SK-N-SH (cell line): ENCODE measurements at regions not wholly inside any gene's neighbourhood (a gene's known extent, or its start where the extent isn't known, plus 50 kb on each side); places are given as distances from the start of the nearest gene placed in this dataset.

ENCODE experiments used
- CTCF ChIA-PET: fragments of 300-600, 350-600 bp; formaldehyde crosslinking; extraction: SDS; loops from one replicate; lab custom pipeline; 2021; lab: Yijun Ruan, JAX
- POLR2A ChIA-PET: fragments of 350-600 bp; sonication (Branson Sonifier 250); formaldehyde crosslinking; extraction: SDS; loops from one replicate; lab custom pipeline; 2020; ENCODE audit warnings: antibody characterized with exemption, inconsistent platforms; lab: Yijun Ruan, JAX
- DNase-seq: peaks from one replicate; pipeline ENCODE4 v3.0.0; 2012
- H2AFZ ChIP-seq: fragments of 200-600 bp; sonication (generic); 2 replicates; pipeline ENCODE4 v1.8.1; 2016; ENCODE audit warnings: antibody characterized with exemption, mild to moderate bottlenecking, low read depth
- H3F3A ChIP-seq: fragments of 200-600 bp; sonication (generic); replicated peaks from 2 replicates; pipeline ENCODE3; 2016; ENCODE audit warnings: antibody characterized with exemption, mild to moderate bottlenecking; ENCODE audit not compliant: insufficient read depth
- H3K27ac ChIP-seq, 2 experiments: fragments of 200-500 bp in 1 of 2; fragments of 200-600 bp in 1 of 2; sonication (Bioruptor generic) in 1 of 2; sonication (generic), shearing (Covaris generic) in 1 of 2; 2 replicates each; pipeline versions ENCODE4 v1.5.1 to v1.6.1; 2014 to 2016; ENCODE audit warnings: low read depth in 2 of 2, inconsistent platforms in 1 of 2, low read length in 1 of 2, mild to moderate bottlenecking in 1 of 2, mixed read lengths in 1 of 2
- H3K27me3 ChIP-seq: fragments of 200-600 bp; sonication (generic), shearing (Covaris generic); 2 replicates; pipeline ENCODE4 v1.6.1; 2016; ENCODE audit warnings: mixed run types; ENCODE audit not compliant: insufficient read depth
- H3K36me3 ChIP-seq, 2 experiments: fragments of 200-500 bp in 1 of 2; fragments of 200-600 bp in 1 of 2; sonication (Bioruptor generic) in 1 of 2; sonication (generic) in 1 of 2; replicated peaks in 1 of 2; 2 replicates each; pipeline versions ENCODE3 to v1.5.1; 2014 to 2016; ENCODE audit warnings: low read length in 1 of 2, mild to moderate bottlenecking in 1 of 2; ENCODE audit not compliant: insufficient read depth in 2 of 2, control insufficient read depth in 1 of 2
- H3K4me1 ChIP-seq, 2 experiments: fragments of 200-500 bp in 1 of 2; fragments of 200-600 bp in 1 of 2; sonication (Bioruptor generic) in 1 of 2; sonication (generic), shearing (Covaris generic) in 1 of 2; 2 replicates each; pipeline versions ENCODE4 v1.5.1 to v1.6.1; 2014 to 2016; ENCODE audit warnings: low read depth in 1 of 2, low read length in 1 of 2, mixed run types in 1 of 2; ENCODE audit not compliant: insufficient read depth in 2 of 2, control insufficient read depth in 1 of 2
- H3K4me2 ChIP-seq: fragments of 200-600 bp; sonication (generic), shearing (Covaris generic); 2 replicates; pipeline ENCODE4 v1.6.1; 2017; ENCODE audit warnings: mixed run types
- H3K4me3 ChIP-seq, 2 experiments: fragments of 200-500 bp in 1 of 2; fragments of 200-600 bp in 1 of 2; sonication (Bioruptor generic) in 1 of 2; sonication (generic), shearing (Covaris generic) in 1 of 2; 2 replicates each; pipeline versions ENCODE4 v1.5.1 to v1.8.1; 2014 to 2016; ENCODE audit warnings: low read depth in 2 of 2, inconsistent platforms in 1 of 2, low read length in 1 of 2, mild to moderate bottlenecking in 1 of 2, mixed read lengths in 1 of 2, moderate library complexity in 1 of 2
- H3K79me2 ChIP-seq: fragments of 200-600 bp; sonication (generic); 2 replicates; pipeline ENCODE4 v1.8.1; 2017; ENCODE audit warnings: mild to moderate bottlenecking; ENCODE audit not compliant: insufficient read depth
- H3K9ac ChIP-seq: fragments of 200-600 bp; sonication (generic); 2 replicates; pipeline ENCODE4 v1.6.1; 2017; ENCODE audit warnings: mixed run types
- H3K9me2 ChIP-seq: fragments of 200-600 bp; sonication (generic); 2 replicates; pipeline ENCODE4 v1.6.1; 2017; ENCODE audit warnings: mixed run types
- H3K9me3 ChIP-seq: fragments of 200-600 bp; sonication (generic); 2 replicates; pipeline ENCODE4 v1.6.1; 2017; ENCODE audit warnings: mixed run types, mild to moderate bottlenecking, moderate library complexity
- H4K20me1 ChIP-seq: fragments of 200-600 bp; sonication (generic); 2 replicates; pipeline ENCODE4 v1.6.1; 2017; ENCODE audit warnings: mild to moderate bottlenecking, mixed run types; ENCODE audit not compliant: insufficient read depth
- CHD2 ChIP-seq: fragments of 150-350 bp; IDR thresholded peaks from 2 replicates; pipeline ENCODE4 v1.6.1; 2018; ENCODE audit warnings: low read length; ENCODE audit not compliant: partially characterized antibody
- CTCF ChIP-seq: fragments of 200-600 bp; sonication (generic); IDR thresholded peaks from 2 replicates; pipeline ENCODE4 v1.6.1; 2017; ENCODE audit warnings: antibody characterized with exemption, mild to moderate bottlenecking, moderate library complexity
- EZH2phosphoT487 ChIP-seq: fragments of 200-600 bp; sonication (generic); IDR thresholded peaks from 2 replicates; pipeline ENCODE4 v1.6.1; 2017; ENCODE audit warnings: low read depth, mixed run types, mild to moderate bottlenecking, antibody characterized with exemption, moderate library complexity, borderline replicate concordance
- FOXJ3 ChIP-seq: sonication (generic); formaldehyde crosslinking; IDR thresholded peaks from 2 replicates; pipeline ENCODE4 v1.5.1; 2020; ENCODE audit warnings: mild to moderate bottlenecking, missing genetic modification reagents
- IRF3 ChIP-seq: fragments of 150-350 bp; IDR thresholded peaks from 2 replicates; pipeline ENCODE4 v1.6.1; 2016; ENCODE audit warnings: mild to moderate bottlenecking, low read depth, low read length
- MAX ChIP-seq: IDR thresholded peaks from 2 replicates; pipeline ENCODE4 v1.4.0; 2012; ENCODE audit warnings: low read depth
- MEF2A ChIP-seq: IDR thresholded peaks from 2 replicates; pipeline ENCODE4 v1.4.0; 2012; ENCODE audit warnings: low read depth, borderline replicate concordance
- NFIC ChIP-seq: IDR thresholded peaks from 2 replicates; pipeline ENCODE4 v1.4.0; 2012; ENCODE audit warnings: borderline replicate concordance
- PBX3 ChIP-seq: IDR thresholded peaks from 2 replicates; pipeline ENCODE4; 2012
- RCOR1 ChIP-seq: fragments of 150-350 bp; IDR thresholded peaks from 2 replicates; pipeline ENCODE4 v1.6.1; 2017; ENCODE audit warnings: antibody characterized with exemption, low read length
- RFX5 ChIP-seq: IDR thresholded peaks from 2 replicates; pipeline ENCODE4 v1.6.1; 2012; ENCODE audit warnings: mild to moderate bottlenecking, improper control_type of control experiment, low read length
- SIN3A ChIP-seq: IDR thresholded peaks from 2 replicates; pipeline ENCODE4 v1.6.1; 2012; ENCODE audit warnings: low read depth, mild to moderate bottlenecking, low read length, moderate library complexity, borderline replicate concordance
- TCF12 ChIP-seq: IDR thresholded peaks from 2 replicates; pipeline ENCODE4 v1.4.0; 2012
- USF2 ChIP-seq: fragments of 150-350 bp; IDR thresholded peaks from 2 replicates; pipeline ENCODE4 v1.6.1; 2017; ENCODE audit warnings: antibody characterized with exemption, low read length, low read depth, borderline replicate concordance
- ZBTB33 ChIP-seq: IDR thresholded peaks from 2 replicates; pipeline ENCODE4 v1.4.0; 2012; ENCODE audit warnings: low read depth, borderline replicate concordance
- WGBS: methylation state at CpG from one replicate; pipeline ENCODE4 v1.1.6; 2017; ENCODE audit warnings: low lambda C conversion rate; 5-methylcytosine and 5-hydroxymethylcytosine counted together

- 43% methylated on average over 4 of the region's 4 CpGs for WGBS
- H3K9me3 ChIP-seq = no peaks in the 10 kb centered on the region; the same call in 1 of the 2 replicates
- no peaks in the 10 kb centered on the region for H3F3A ChIP-seq
- H3K9me2 ChIP-seq = no peaks in the 10 kb centered on the region
- H3K4me3 ChIP-seq = no peak overlapping the region
- DNase-seq = no peak
- H3K27me3 ChIP-seq = no peaks in the 10 kb centered on the region
- H3K36me3 ChIP-seq = no peaks in the 10 kb centered on the region
- no peaks in the 10 kb centered on the region for H3K79me2 ChIP-seq
- H4K20me1 ChIP-seq = no peaks in the 10 kb centered on the region
- H3K9ac ChIP-seq = no peak overlapping the region
- H2AFZ ChIP-seq = no peak overlapping the region
- ChIA-PET POLR2A (no interaction called here), CTCF (no interaction called here)
- no peak overlapping the region for H3K27ac ChIP-seq
- no peaks in the 10 kb centered on the region for H3K4me1 ChIP-seq
- no peak overlapping the region for H3K4me2 ChIP-seq
- TF ChIP-seq SIN3A = no peak
- TF ChIP-seq RCOR1 = no peak
- no peak for TF ChIP-seq USF2
- TF ChIP-seq TCF12 = no peak
- no peak for TF ChIP-seq NFIC
- no peak for TF ChIP-seq CTCF
- no peak for TF ChIP-seq IRF3
- no peak for TF ChIP-seq CHD2
- no peak for TF ChIP-seq RFX5
Measured at GRCh38 chr20:40191573-40191972, 497.5 kb downstream of the MAFB start.

GRCh38 chr20:40189621-40190020 is 499.4 kb downstream of the MAFB start:
- no peaks in the 10 kb centered on the region for H3K4me1 ChIP-seq
- no peaks in the 10 kb centered on the region for H3K36me3 ChIP-seq
- H3F3A ChIP-seq = no peaks in the 10 kb centered on the region
- no peak for TF ChIP-seq EZH2phosphoT487
- no peak for TF ChIP-seq IRF3
- no peak for TF ChIP-seq MAX
- TF ChIP-seq FOXJ3 (CRISPR knock-in tag) = no peak
- no peak for TF ChIP-seq ZBTB33
- no peak for TF ChIP-seq PBX3
- TF ChIP-seq MEF2A = no peak
- H3K4me2 ChIP-seq = no peak overlapping the region
- H3K79me2 ChIP-seq = no peaks in the 10 kb centered on the region
- no peaks in the 10 kb centered on the region for H4K20me1 ChIP-seq
- no peaks in the 10 kb centered on the region for H3K27me3 ChIP-seq
- H3K27ac ChIP-seq = no peak overlapping the region
- H3K4me3 ChIP-seq = no peak overlapping the region
- no peak overlapping the region for H3K9ac ChIP-seq
- H3K9me3 ChIP-seq = no peaks in the 10 kb centered on the region; the same call in 1 of the 2 replicates
- no peak for DNase-seq
- no peak overlapping the region for H2AFZ ChIP-seq
- H3K9me2 ChIP-seq = no peaks in the 10 kb centered on the region
- CTCF ChIA-PET = interaction anchor here (0.9 kb wide), 1 partner anchor 29 kb away, joined by 3 read pairs; no protein-coding TSS in a partner anchor
- 42% methylated on average over 2 of the region's 2 CpGs for WGBS
- POLR2A ChIA-PET = no interaction called here
